HK-2 (cell line): ENCODE measurements at regions not wholly inside any gene's neighbourhood (a gene's known extent, or its start where the extent isn't known, plus 50 kb on each side); places are given as distances from the start of the nearest gene placed in this dataset.
A peak's percentile ranks its signal among the peaks of the same experiment; 100 is the strongest.
"Not testable (repeated sequence)": the region's sequence is repeated elsewhere in the genome, so short reads cannot be mapped to it uniquely, and the experiment has no call there.

Experiments
- DNase-seq: peaks from one replicate; pipeline ENCODE4 v3.0.0-alpha.2; 2018; ENCODE audit not compliant: unreplicated experiment

DNA sequence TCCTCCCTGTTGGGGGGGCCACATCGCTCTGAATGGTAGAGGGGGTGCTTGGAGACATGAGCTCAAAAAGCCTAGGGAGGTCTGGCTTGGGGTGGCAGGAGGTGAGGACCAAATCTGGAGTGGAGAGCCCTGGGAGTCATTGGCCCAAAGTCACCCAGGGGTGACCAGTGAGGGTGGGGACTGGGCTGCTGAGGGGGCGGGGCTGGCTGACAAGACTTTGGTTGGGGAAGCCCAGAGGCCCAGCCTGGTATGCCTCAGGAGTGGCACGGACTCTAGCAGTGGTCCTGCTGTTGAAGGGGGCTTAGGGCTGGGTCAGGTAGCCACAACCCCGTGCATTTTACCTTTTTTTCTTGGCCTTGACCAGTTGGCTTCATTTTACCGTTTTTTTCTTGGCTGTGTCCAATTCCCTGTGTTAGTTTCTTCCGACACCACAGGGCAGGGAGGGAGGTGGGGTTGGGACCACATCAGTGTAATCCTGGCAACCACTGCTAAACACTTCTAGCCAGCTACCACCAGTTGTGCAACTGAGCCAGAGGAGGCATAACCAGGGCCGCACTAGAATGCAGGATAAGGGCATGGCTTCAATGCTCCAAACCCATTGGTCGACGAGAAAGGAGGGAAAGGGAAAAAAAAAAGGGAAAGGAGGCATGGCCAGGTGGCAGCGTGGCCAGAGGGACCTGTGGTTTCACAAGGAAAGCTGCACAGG is 105.3 kb upstream of the C2CD4B start:
- DNase-seq = no peak

GRCh38 chr15:62272290-62272689 is 107.2 kb upstream of the C2CD4B start:
- no peak for DNase-seq

DNA sequence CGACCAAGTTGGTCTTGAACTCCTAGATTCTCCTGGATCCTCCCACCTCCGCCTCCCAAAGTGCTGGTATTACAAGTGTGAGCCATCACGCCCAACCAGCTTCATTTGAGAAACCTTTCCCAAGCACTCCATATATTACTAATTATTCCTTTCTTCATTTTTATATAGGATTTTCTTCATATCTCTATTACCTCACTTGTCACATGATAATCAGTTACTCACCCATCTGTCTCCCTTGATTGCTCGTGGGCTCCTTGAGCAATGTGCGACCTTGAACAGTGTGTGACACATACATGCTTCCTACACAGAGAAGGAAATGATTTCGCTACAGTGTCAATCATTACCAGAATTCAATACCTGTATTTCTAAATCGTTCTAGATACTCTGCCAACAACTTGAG is 110.7 kb upstream of the C2CD4B start:
- peak; percentile 11 for DNase-seq

DNA sequence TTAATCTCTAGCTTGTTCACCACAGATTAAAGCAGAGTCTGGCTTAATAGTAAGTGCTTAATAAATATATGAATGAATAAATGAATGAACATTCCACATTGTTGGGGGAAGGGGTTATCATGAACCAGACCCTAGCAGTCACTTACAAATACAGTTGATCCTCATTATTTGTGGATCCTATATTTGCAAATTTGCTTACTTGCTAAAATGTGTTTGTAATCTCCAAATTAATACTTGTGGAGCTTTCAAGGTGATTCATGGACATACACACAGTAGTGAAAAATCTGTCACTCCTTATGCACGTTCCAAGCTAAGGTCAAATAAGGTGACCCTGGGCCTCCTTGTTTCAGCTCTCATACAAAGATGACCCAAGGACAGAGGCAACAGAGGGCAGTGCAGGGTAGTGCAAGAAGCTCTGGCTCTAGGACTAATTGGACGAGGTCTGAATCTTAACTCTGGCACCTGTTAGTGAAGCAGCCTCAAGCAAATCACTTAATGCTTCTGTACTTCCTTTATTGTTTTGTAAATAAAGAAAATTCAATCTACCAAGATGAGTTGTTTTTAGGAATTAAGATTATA is 112.8 kb upstream of the C2CD4B start:
- DNase-seq = no peak

DNA sequence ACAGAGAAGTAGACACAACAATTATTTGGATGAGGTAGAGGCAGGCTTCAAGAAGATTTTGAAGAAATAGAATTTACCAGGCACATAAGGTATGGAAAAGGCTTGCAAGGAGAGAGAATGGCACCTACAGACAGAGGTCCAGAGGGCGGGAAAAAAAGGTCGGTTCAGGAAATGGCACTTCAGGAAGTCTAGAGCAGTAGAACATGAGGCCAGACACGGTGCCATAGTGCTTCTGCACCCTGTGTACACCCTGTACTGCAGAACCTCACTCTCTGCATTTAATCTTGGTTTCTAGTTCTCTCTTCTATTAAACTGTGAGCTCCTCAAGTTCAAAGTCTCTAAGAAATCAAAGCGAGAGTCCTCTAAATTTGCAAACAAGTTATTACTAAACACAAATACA is 113.4 kb upstream of the C2CD4B start:
- DNase-seq = no peak

DNA sequence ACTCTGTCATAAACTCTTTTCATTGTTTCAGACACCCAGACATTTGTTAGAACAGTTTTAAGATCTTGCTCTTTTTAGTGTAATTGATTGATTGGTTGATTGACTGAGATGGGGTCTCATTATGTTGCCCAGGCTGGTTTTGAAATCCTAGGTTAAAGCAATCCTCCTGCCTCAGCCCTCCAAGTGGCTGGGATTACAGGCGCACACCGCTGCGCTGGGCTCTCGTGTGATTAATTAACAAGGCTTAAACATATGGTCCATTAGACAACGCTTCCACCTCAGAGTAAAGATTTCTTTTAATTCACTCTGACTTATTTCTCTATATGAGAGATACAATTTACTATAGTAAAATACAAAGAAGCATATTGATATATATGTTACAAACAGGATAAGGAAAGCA is 114.0 kb upstream of the C2CD4B start:
- no peak for DNase-seq

GRCh38 chr15:62280625-62281024 is 115.5 kb upstream of the C2CD4B start:
- DNase-seq = no peak

DNA sequence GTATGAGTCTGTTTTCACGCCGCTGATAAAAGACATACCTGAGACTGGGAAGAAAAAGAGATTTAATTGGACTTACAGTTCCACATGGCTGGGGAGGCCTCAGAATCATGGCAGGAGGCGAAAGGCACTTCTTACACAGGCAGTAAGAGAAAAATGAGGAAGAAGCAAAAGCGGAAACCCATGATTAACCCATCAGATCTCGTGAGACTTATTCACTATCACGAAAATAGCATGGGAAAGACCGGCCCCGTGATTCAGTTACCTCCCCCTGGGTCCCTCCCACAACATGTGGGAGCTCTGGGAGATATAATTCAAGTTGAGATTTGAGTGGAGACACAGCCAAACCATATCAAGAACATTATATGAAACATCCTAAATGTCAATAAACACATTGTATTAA is 116.7 kb upstream of the C2CD4B start:
- DNase-seq = not testable (repeated sequence)

GRCh38 chr15:62287066-62287857 is 122.2 kb upstream of the C2CD4B start:
- DNase-seq = no peak

- no peak for DNase-seq
Measured at GRCh38 chr15:62288361-62289017, 123.4 kb upstream of the C2CD4B start.

- DNase-seq = no peak
Measured at GRCh38 chr15:62291262-62291661, 126.2 kb upstream of the C2CD4B start.

GRCh38 chr15:62296756-62297507 is 131.8 kb upstream of the C2CD4B start:
- DNase-seq = no peak

- no peak for DNase-seq
Measured at GRCh38 chr15:62297522-62297921, 132.4 kb upstream of the C2CD4B start.

DNA sequence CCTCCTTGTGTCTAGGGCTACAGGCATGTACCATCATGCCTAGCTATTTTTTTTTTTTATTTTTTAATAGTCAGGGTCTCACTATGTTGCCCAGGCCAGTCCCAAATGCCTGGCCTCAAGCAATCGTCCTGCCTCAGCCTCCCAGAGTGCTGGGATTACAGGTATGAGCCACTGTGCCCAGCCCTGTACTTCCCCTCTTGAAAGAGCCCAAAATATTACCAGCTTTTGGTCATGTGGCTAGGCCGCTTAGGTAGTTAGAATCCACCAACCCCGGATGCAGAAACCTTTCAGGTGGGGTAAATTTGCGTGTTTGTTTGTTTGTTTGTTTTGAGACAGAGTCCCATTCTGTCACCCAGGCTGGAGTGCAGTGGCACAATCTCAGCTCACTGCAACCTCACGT is 132.8 kb upstream of the C2CD4B start:
- DNase-seq = no peak

- DNase-seq = no peak
Measured at GRCh38 chr15:62298811-62299210, 133.7 kb upstream of the C2CD4B start.

DNA sequence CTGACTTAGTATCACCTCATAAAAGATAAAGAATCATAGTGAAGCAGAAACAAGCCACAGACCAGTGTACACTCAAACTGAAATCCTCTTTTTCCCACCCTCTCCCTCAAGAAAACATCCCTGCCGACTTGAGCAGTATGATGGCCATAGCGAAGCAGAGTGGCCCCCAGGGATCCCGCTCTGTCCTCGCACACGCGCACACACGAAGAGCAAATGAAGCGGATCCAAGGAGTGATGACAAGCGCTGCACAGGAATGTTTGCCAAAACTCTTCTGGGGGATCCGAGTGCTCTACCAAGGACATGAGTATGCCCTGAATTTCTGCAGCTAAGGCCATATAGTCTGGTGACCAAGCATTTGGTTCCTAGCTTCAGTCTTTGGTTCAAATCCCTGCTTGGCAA is 134.5 kb upstream of the C2CD4B start:
- no peak for DNase-seq

- no peak for DNase-seq
Measured at GRCh38 chr15:62301993-62302675, 137.0 kb upstream of the C2CD4B start.

DNA sequence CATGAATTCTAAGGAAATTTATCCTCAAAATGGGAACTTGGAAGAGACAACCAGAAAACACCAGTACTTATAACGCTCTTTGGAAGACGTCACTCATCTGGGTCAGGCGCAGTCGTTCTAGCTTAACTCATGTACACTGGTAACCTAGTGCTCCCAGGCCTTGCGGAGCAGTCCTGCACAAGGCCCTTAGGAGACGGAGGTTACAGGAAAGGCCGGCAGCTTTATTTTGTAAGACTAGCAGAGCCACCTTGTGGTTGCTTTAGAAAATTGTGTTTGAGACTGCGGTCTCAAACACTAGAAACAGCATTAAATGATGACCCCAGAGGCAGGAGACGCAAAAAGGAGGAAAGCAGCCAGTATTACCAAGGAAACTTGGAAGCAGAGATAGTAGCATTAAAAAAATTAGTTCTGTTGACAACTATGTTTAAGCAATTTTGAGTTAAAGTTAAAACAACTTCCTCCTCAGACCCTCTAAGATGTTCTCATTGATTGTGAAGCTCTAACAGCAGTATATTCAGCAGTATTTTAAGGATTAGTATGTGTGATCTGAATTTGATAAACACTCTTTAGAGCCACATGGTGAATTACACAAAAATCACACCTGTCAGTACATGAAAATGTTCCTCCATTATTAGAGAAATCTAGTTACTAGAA is 141.9 kb upstream of the C2CD4B start:
- peak; percentile 24 for DNase-seq

DNA sequence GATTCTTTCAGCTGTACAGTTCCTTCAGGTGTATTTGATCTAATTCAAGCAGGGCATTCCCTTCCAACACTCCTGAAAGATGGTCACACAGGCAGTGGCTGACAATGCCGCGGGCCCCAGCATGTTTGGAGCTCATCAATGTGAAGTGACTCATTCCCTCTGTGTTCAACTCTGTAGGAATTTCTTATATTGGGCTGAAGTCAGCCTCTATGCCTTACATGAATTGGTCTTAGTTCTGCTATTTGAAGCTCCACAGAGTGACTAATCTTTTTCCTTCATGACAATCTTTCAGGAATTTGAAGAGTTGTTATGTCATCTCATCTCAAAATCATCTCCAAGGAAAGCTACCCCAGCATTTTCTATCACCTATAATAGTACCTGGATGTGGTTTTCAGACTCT is 142.5 kb upstream of the C2CD4B start:
- peak; percentile 28 for DNase-seq

- no peak for DNase-seq
Measured at GRCh38 chr15:62316413-62317060, 151.5 kb upstream of the C2CD4B start.
